HEK293T (cell line): ENCODE measurements at regions not wholly inside any gene's neighbourhood (a gene's known extent, or its start where the extent isn't known, plus 50 kb on each side); places are given as distances from the start of the nearest gene placed in this dataset.

ENCODE experiments used
- ARNT ChIP-seq: fragments of 450-650 bp; IDR thresholded peaks from 2 replicates; pipeline ENCODE4 v1.6.1; 2017; ENCODE audit warnings: mild to moderate bottlenecking
- ELF4 ChIP-seq: fragments of 450-650 bp; IDR thresholded peaks from 2 replicates; pipeline ENCODE4 v1.6.1; 2017; ENCODE audit warnings: antibody characterized with exemption
- FOXA1 ChIP-seq: fragments of 450-650 bp; IDR thresholded peaks from 2 replicates; pipeline ENCODE4 v1.6.1; 2016; ENCODE audit warnings: mild to moderate bottlenecking
- FOXM1 ChIP-seq: fragments of 450-650 bp; IDR thresholded peaks from 2 replicates; pipeline ENCODE4 v1.6.1; 2017; ENCODE audit warnings: mild to moderate bottlenecking, borderline replicate concordance
- HDGF ChIP-seq: fragments of 450-650 bp; IDR thresholded peaks from 2 replicates; pipeline ENCODE4 v1.6.1; 2017; ENCODE audit warnings: antibody characterized with exemption, borderline replicate concordance
- LEF1 ChIP-seq: fragments of 450-650 bp; IDR thresholded peaks from 2 replicates; pipeline ENCODE4 v1.6.1; 2017; ENCODE audit warnings: mild to moderate bottlenecking, borderline replicate concordance
- NFRKB ChIP-seq: fragments of 450-650 bp; IDR thresholded peaks from 2 replicates; pipeline ENCODE4 v1.6.1; 2016; ENCODE audit warnings: mild to moderate bottlenecking, moderate library complexity
- SP1 ChIP-seq: fragments of 450-650 bp; IDR thresholded peaks from 2 replicates; pipeline ENCODE4 v1.6.1; 2017
- SUZ12 ChIP-seq: fragments of 450-650 bp; IDR thresholded peaks from 2 replicates; pipeline ENCODE4 v1.6.1; 2016; ENCODE audit warnings: mild to moderate bottlenecking
- ZNF384 ChIP-seq: fragments of 450-650 bp; IDR thresholded peaks from 2 replicates; pipeline ENCODE4 v1.6.1; 2016

GRCh38 chr1:74952786-74953185 lies 181.4 kb upstream of the LHX8 start:
- TF ChIP-seq LEF1 (no peak), FOXA1 (no peak), ZNF384 (no peak), NFRKB (no peak), ELF4 (no peak), HDGF (no peak), FOXM1 (no peak), ARNT (no peak), SP1 (no peak), SUZ12 (no peak)
